ENCODE measurements at regions not wholly inside any gene's neighbourhood (a gene's known extent, or its start where the extent isn't known, plus 50 kb on each side); places are given as distances from the start of the nearest gene placed in this dataset.

- TF ChIP-seq TAF1 (IDR thresholded peaks at IDR 0.05; ENCODE audit: borderline replicate concordance, low read depth, low read length) (no peak), POLR2AphosphoS5 (IDR thresholded peaks at IDR 0.05; ENCODE audit: low read depth, low read length) (no peak), POLR2A (IDR thresholded peaks at IDR 0.05; ENCODE audit: low read depth, low read length) (no peak)
Observed at GRCh38 chr4:116118221-116118620, 967.2 kb downstream of the TRAM1L1 start.
